OCI-LY3 (cell line): ENCODE measurements at regions not wholly inside any gene's neighbourhood (a gene's known extent, or its start where the extent isn't known, plus 50 kb on each side); places are given as distances from the start of the nearest gene placed in this dataset.
"Not testable (repeated sequence)": the region's sequence is repeated elsewhere in the genome, so short reads cannot be mapped to it uniquely, and the experiment has no call there.

Experiments
- CTCF ChIP-seq: fragments of 200-600, 300-600 bp; sonication (generic); IDR thresholded peaks from 2 replicates; pipeline ENCODE4 v1.5.1; 2014; ENCODE audit warnings: antibody characterized with exemption, low read length, low read depth
- EZH2phosphoT487 ChIP-seq: fragments of 200-600 bp; shearing (Covaris generic); IDR thresholded peaks from 2 replicates; pipeline ENCODE4 v1.6.1; 2018; ENCODE audit warnings: antibody characterized with exemption, mixed run types, low read depth

GRCh38 chrX:144131080-144131479 is 247.2 kb downstream of the UBE2NL start:
- not testable (repeated sequence) for TF ChIP-seq CTCF, EZH2phosphoT487
